GM19452 (cell line): ENCODE measurements at regions not wholly inside any gene's neighbourhood (a gene's known extent, or its start where the extent isn't known, plus 50 kb on each side); places are given as distances from the start of the nearest gene placed in this dataset.

Source experiments
- ATAC-seq: cut with Tn5 transposase; IDR thresholded peaks from one replicate; pipeline ENCODE4 v1.9.1; 2021; ENCODE audit not compliant: unreplicated experiment

DNA sequence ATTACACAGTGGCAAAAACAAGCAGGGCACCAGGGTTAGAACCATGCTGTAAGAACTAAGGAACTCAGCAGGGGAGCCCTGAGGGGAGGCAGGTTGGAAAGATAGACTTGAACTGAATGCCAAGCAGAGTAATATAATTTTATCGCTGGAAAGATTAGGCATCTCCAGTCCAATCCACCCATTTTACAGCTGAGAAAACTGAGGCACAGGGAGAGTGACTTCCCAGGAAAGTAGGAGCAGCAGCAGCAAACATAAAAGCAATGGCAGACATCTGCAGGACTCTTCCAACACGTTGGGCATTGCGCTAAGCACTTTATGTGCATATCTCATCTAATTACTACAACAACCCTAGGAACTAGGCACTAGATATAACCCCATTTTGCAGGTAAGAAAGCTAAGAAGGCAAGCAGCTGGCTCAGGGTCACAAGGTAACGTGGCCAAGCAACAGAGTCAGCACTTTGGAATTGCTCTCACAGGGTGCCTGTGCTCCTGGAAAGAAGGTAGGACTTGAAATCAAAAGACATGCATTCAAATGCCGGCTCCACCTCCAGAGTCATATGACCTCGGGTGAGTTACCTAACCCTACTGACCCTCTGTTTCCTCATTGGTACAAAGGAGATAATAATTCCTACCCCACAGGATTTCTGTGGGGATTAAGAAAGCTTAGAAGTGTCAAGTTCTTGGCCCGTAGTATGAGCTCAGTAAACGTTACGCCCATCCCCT is 215.3 kb downstream of the BARX2 start:
- ATAC-seq, result no peak

DNA sequence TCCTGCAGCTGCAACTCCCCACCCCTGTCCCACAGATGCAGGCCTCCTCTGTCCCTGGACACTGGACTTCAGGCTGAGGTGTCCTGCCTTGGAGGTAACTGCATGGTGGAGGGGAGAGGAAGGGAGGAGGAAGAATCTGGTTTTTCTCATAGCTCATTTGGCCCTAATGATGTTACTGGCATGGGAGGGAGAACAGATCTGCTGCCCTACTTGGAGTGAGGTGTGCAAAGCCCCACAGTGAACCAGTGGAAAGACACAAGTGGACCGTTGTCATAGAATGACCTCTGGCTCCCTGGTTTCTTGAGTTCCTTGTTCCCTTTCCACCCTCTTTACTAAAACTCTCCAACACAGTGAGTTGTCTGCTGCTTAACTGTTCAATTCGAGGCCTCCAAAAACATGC is 215.9 kb downstream of the BARX2 start:
- ATAC-seq, result no peak

- no peak for ATAC-seq
These were observed 216.5 kb downstream of the BARX2 start for GRCh38 chr11:129592191-129592590.

- no peak for ATAC-seq
These were observed 217.4 kb downstream of the BARX2 start for GRCh38 chr11:129593098-129593497.

- ATAC-seq, result no peak
These were observed 219.7 kb downstream of the BARX2 start for GRCh38 chr11:129595038-129595962.

DNA sequence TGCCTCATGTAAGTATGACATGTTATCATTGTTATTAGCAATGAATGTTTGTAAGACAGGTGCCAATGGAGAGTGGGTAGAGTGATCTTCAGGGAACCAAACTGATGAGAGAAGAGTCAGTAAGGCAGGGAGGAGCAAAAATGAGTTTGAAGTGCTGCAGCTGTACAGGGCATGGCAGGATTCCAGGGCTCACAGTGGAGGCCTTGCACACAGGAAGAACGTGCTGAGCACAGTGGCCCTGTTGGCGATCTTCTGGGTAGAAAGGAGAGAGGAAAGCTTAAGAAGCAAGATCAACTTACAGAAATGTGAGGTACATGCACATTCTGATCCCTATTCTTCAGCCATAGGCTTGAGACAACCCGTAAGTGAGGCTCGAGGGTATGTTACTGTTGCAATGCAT is 219.3 kb upstream of the TMEM45B start:
- ATAC-seq, result no peak

GRCh38 chr11:129598378-129598777 is 217.3 kb upstream of the TMEM45B start:
- no peak for ATAC-seq

GRCh38 chr11:129605815-129606214 is 209.8 kb upstream of the TMEM45B start:
- no peak for ATAC-seq

GRCh38 chr11:129608711-129609110 is 206.9 kb upstream of the TMEM45B start:
- ATAC-seq, result no peak

- no peak for ATAC-seq
These were observed 205.5 kb upstream of the TMEM45B start for GRCh38 chr11:129610125-129610524.

DNA sequence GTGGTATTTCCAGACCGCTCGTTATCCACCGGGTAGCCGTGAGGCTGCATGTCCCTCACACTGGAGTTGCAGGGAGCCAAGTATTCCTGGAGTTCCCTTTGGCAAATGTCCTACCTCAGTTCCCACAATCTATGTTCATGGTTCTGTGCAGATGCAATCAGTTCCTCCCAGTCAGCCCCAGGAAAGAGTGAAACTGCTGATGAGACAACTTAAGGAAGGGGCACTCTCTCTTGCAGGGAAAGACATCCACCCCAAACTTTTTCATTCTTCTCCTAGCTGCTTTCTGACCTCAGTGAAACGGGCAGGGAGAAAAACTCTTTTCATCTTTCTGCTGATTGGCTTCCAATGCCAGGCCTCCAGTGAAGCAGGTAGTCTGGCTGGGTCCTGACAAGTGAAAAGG is 205.1 kb upstream of the TMEM45B start:
- ATAC-seq, result no peak

DNA sequence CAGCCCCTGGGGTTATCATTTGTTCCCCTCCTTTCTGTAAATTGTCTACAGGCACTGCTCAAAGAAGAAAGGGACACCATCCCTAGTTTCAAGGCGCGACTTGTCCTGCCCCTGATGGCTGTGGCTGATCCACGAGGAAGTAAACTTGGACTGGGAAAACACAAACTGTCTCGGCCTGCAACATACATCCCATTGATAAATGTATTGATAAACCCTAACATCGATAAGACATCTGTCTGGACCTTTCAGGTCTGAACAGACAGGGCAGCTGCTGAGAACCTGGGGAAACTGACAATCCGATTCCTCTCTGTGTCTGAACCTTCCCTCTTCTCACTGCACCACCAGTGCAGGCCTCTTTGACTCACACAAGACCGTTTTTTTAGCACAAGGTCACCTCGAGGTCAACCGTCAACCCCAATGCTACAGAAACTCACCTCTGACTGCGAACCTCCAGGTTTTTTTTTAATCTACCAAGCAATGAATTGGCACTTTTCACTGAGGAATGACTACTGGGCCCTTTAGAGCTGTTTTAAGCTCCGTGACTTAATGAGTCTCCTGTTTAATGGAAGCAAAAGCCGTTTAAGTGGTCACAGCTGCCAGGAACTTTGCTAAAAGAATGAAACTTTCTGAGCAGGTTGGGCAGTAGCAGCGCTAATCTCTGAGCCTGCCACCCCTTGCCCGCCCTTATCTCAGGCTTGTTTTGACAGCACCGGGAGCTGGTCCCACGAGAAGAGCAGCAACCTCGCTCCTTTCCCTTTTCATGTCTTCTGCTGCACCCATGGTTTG is 203.8 kb upstream of the TMEM45B start:
- ATAC-seq, result no peak

GRCh38 chr11:129612447-129612961 is 203.1 kb upstream of the TMEM45B start:
- ATAC-seq, result no peak

GRCh38 chr11:129613071-129613470 is 202.6 kb upstream of the TMEM45B start:
- ATAC-seq, result no peak

- ATAC-seq, result no peak
These were observed 201.2 kb upstream of the TMEM45B start for GRCh38 chr11:129614256-129614944.

DNA sequence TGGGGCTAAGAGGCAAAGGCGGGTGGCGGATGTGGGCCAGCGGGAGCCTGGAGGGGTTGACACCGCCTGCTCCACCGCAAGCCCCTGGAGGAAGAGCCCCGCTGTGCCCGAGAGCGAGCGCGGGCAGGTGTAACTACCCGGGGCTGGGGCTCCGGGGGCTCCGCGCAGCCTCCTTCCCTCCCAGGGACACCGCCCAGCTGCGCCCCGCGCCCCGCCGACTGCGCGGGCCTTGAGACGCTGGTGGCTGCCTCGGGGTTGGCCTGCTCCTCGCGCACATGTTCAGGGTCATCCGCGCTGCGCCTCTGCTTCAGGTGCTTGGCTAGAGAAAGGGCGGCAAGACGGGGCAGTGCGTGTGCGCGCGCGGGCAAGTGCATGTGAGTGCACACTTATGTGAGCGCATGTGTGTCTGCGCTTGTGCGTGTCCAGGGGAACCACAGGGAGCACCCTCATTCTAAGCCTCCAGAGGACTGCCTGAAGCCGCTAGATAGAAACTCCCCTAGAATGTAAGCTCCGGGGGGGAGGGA is 197.5 kb upstream of the TMEM45B start:
- ATAC-seq, result no peak

GRCh38 chr11:129620237-129621104 is 195.2 kb upstream of the TMEM45B start:
- ATAC-seq, result no peak

DNA sequence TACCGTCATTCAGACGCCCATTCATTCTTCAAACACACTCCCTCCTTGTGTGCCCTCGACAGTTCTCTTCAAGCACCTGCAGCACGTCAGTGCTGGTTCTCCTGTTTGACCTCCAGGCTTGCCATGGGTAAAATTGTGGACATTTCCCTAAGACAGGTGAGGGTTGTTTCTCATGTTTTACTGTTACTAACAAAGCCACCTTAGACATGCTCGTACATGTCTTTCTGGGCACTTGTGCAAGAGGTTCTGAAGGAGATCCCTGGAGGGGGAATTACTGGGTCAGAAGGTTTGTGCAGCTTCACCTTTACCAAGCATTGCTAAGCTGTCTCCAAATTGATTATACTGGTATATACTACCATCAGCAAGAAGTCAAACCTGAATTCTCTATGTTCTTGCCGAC is 189.7 kb upstream of the TMEM45B start:
- no peak for ATAC-seq

- no peak for ATAC-seq
These were observed 184.4 kb upstream of the TMEM45B start for GRCh38 chr11:129631201-129631600.
